Heart right ventricle (tissue), 16 donors: ENCODE measurements at regions not wholly inside any gene's neighbourhood (a gene's known extent, or its start where the extent isn't known, plus 50 kb on each side); places are given as distances from the start of the nearest gene placed in this dataset.

ENCODE experiments used
- ATAC-seq, 8 donors: fragments of 200-7000 bp; cut with Tn5 transposase; one replicate each; pipeline ENCODE4 v1.9.1; 2020; ENCODE audit warnings: mild to moderate bottlenecking in 8 of 8, moderate library complexity in 8 of 8, moderate number of reproducible peaks in 1 of 8
- DNase-seq, 2 donors: peaks; one replicate each; pipeline ENCODE4 v3.0.0-alpha.2; 2020
- H3K27ac ChIP-seq, 10 donors: fragments of 200-600 bp; sonication (generic) in 2 of 10; one replicate each; pipeline versions ENCODE4 v1.5.0 to v1.8.0; 2020 to 2022; ENCODE audit warnings: mild to moderate bottlenecking in 3 of 10
- H3K27me3 ChIP-seq, 7 donors: fragments of 200-600 bp; one replicate each; pipeline ENCODE4 v1.8.0; 2021 to 2022; ENCODE audit warnings: mild to moderate bottlenecking in 2 of 7
- H3K36me3 ChIP-seq, 9 donors: fragments of 200-600 bp; sonication (generic) in 1 of 9; one replicate each; pipeline versions ENCODE4 v1.5.0 to v1.8.0; 2020 to 2022; ENCODE audit warnings: mild to moderate bottlenecking in 2 of 9
- H3K4me1 ChIP-seq, 9 donors: fragments of 200-600 bp; sonication (generic) in 1 of 9; one replicate each; pipeline versions ENCODE4 v1.5.0 to v1.8.0; 2020 to 2022; ENCODE audit warnings: mild to moderate bottlenecking in 4 of 9
- H3K4me3 ChIP-seq, 10 donors: fragments of 200-600 bp; sonication (generic) in 2 of 10; one replicate each; pipeline versions ENCODE4 v1.5.0 to v1.8.0; 2020 to 2022; ENCODE audit warnings: mild to moderate bottlenecking in 7 of 10, moderate library complexity in 2 of 10
- H3K9me3 ChIP-seq, 11 donors: fragments of 200-600 bp in 10 of 11; sonication (generic) in 2 of 11; one replicate each; pipeline versions ENCODE4 v1.5.0 to v1.8.0; 2013 to 2022; ENCODE audit warnings: mild to moderate bottlenecking in 2 of 11, control low read depth in 1 of 11, moderate library complexity in 1 of 11
- WGBS, 2 donors: extraction: QIAGEN DNeasy Blood & Tissue Kit; methylation state at CpG; one replicate each; pipeline ENCODE4 v1.1.7; 2013; ENCODE audit warnings: inconsistent platforms in 1 of 2; 5-methylcytosine and 5-hydroxymethylcytosine counted together
- intact Hi-C, 10 donors: fragments of 100-400 bp; cut with DNase I; formaldehyde crosslinking; loops; one replicate each; pipeline versions ENCODE4 v1.11.1 to v1.14.2; 2022
- TF ChIP-seq, protein P1 (sequence below), 9 donors: fragments of 200-600 bp; sonication (generic) in 2 of 9; IDR thresholded peaks; one replicate each; pipeline versions ENCODE4 v1.5.0 to v1.8.0; 2021 to 2022; ENCODE audit warnings: antibody characterized with exemption in 9 of 9, mild to moderate bottlenecking in 5 of 9, moderate library complexity in 1 of 9
- donor health status: Arrhythmogenic right ventricular cardiomyopathy.
- donor health status: ischemic (EF 13 %, LVEDD 7.1; RV severe dilation, severe dysfunction).
- donor health status: healthy with polysubstance abuse.
- donor health status: DM: no; HTN: yes; CAD: no.
- donor health status: DM: no; HTN: no; CAD: no.
- donor health status: ischemic (EF 25% LVEDD 6.9; RV normal size, moderate dysfunction).
- donor health status: ischemic (EF 25% LVEDD 5.7; RV mildly dilated, moderate dysfunction).
- donor health status: healthy.
- donor health status: DM: yes; HTN: yes; CAD: no.
- donor health status: Ischemic cardiomyopathy.
- donor health status: ischemic (EF 35%, LVEDD 5.7; RV mildly dilated, moderate dysfunction).
- donor health status: nonischemic (EF 11% LVEDD 7.7; RV severe dilation, severe dysfunction).
- donor health status: DM: yes; HTN: yes; CAD: no.
- donor health status: PGD.
- donor health status: ischemic (EF 29% LVEDD 5.4; RV normal size, mild dysfunction).
- donor health status: nonischemic (EF 23%, LVEDD 6.1; RV moderate dilation, normal function).

DNA sequence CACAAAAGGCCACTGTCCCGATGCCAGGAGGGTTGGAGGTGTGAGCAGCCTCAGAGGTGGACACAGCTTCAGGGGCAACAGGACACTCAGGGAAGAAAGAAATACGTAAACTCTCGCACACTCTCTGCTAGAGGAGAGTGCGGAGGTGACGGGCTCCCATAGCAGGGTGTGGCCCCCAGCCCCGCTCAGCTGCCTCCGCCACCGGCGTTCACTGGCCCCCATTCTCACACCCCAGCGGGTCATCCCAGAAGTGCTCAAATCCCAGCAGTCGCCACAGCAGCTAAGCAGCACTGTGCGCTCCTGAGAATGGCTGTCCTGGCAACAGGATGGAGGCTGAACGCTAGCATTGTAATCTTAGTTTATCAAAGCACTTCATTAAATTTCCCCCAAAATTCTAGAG lies 315.6 kb upstream of the SALL3 start:
- no peak for ATAC-seq
- TF ChIP-seq, protein P1, sequence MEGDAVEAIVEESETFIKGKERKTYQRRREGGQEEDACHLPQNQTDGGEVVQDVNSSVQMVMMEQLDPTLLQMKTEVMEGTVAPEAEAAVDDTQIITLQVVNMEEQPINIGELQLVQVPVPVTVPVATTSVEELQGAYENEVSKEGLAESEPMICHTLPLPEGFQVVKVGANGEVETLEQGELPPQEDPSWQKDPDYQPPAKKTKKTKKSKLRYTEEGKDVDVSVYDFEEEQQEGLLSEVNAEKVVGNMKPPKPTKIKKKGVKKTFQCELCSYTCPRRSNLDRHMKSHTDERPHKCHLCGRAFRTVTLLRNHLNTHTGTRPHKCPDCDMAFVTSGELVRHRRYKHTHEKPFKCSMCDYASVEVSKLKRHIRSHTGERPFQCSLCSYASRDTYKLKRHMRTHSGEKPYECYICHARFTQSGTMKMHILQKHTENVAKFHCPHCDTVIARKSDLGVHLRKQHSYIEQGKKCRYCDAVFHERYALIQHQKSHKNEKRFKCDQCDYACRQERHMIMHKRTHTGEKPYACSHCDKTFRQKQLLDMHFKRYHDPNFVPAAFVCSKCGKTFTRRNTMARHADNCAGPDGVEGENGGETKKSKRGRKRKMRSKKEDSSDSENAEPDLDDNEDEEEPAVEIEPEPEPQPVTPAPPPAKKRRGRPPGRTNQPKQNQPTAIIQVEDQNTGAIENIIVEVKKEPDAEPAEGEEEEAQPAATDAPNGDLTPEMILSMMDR (IDR thresholded peaks at IDR 0.05), result no peak
- no peak overlapping the region for H3K27ac ChIP-seq
- intact Hi-C loops, result no loop called here
- DNase-seq, result no peak
- peaks cover 0 to 28% (median 7%) of the 10 kb centered on the region in 7 donors for H3K27me3 ChIP-seq
- WGBS, 2 donors, result 76 to 85% methylated on average over 13 of the region's 13 CpGs
- H3K9me3 ChIP-seq, result no peaks in the 10 kb centered on the region
- H3K4me1 ChIP-seq, result no peaks in the 10 kb centered on the region
- H3K4me3 ChIP-seq, result no peak overlapping the region
- H3K36me3 ChIP-seq, result no peaks in the 10 kb centered on the region

DNA sequence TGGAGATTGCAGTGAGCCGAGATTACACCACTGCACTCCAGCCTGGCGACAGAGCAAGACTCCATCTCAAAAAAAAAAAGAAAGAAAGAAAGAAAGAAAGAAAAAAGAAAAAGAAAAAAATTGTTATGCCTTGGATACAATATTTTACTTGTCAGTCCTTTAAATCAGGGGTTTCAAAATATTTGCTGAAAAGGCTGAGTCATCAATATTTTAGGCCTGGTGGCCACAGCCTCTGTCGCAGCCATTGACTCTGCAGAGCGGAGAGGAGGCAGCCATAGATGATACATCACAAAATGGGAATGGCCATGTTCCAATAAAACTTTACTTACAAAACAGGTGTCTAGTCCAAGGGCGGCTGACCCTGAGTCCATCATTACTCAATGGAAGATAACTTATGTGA lies 314.8 kb upstream of the SALL3 start:
- peaks cover 0 to 24% (median under 1%) of the 10 kb centered on the region in 7 donors for H3K27me3 ChIP-seq
- no peak overlapping the region for H3K4me3 ChIP-seq
- H3K36me3 ChIP-seq, result no peaks in the 10 kb centered on the region
- TF ChIP-seq, protein P1 (IDR thresholded peaks at IDR 0.05), result no peak
- ATAC-seq (no peak), DNase-seq (no peak)
- no peaks in the 10 kb centered on the region for H3K9me3 ChIP-seq
- H3K4me1 ChIP-seq, result no peaks in the 10 kb centered on the region
- intact Hi-C loops, result no loop called here
- H3K27ac ChIP-seq, result no peak overlapping the region
- 92 to 95% methylated on average over 5 of the region's 5 CpGs for WGBS, 2 donors

DNA sequence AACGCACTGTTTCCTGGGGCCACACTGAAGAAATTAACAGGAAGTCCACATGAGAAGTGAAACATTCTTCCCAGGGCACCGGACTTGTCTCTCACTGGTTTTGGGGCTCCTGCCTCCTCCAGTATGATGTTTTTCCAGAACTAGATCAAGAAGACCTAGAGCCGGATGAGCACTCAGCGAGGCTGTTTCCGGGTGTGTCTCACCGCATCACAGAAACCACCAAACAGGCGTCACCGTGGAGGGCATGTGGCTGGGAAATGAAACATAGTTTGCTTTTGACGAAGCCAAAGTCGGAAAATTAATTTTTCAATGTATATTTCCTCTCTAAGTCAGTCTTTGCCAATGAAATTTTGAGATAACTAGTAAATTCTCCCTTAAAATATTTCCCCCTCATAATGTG lies 314.0 kb upstream of the SALL3 start:
- Histone ChIP-seq H3K9me3 (no peaks in the 10 kb centered on the region), H3K4me3 (no peak overlapping the region), H3K27ac (no peak overlapping the region), H3K27me3 (peaks cover 0 to 18% (median 0%) of the 10 kb centered on the region in 7 donors), H3K4me1 (no peaks in the 10 kb centered on the region), H3K36me3 (no peaks in the 10 kb centered on the region)
- 85 to 89% methylated on average over 10 of the region's 10 CpGs for WGBS, 2 donors
- intact Hi-C loops, result no loop called here
- TF ChIP-seq, protein P1 (IDR thresholded peaks at IDR 0.05), result no peak
- no peak for DNase-seq
- ATAC-seq, result no peak

DNA sequence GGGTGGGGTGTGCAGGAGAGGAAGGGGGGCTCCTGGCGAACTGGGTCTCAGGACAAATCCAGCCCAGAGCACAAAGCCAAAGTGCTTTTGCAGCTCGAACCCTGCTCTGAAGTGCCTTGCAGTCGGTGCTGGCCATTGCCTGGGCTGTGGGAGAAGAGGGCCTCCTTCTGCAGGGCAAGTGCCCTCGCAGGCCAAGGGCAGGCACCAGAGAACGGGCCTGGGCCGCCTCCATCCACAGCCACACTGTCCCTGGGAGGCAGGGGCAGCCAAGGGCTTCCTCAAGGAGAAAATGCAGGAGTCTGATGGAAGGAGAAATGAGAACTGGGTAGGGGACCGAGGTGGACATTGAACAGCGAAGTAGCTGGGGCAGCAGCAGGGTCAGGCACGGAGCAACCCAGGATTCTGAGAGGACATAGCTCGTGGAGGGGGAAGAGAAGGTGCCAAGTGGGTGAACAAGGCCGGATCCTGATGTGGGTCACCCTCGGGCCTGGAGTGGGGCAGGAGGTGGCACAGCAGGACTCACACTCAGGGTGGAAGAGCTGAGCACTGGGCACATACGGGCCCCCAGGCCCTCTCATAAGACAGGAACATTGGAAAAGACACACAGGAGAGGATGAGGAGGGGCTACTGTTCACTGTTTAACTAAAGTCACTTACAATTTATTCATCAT lies 312.8 kb upstream of the SALL3 start:
- ATAC-seq (no peak), DNase-seq (no peak)
- 85 to 86% methylated on average over 13 of the region's 13 CpGs for WGBS, 2 donors
- Histone ChIP-seq H3K4me3 (no peak overlapping the region), H3K36me3 (no peaks in the 10 kb centered on the region), H3K27me3 (peaks cover 0 to 12% (median 0%) of the 10 kb centered on the region in 7 donors), H3K4me1 (no peaks in the 10 kb centered on the region), H3K9me3 (no peaks in the 10 kb centered on the region), H3K27ac (no peak overlapping the region)
- TF ChIP-seq, protein P1 (IDR thresholded peaks at IDR 0.05), result no peak
- intact Hi-C loops, result no loop called here
